ENCODE measurements at regions not wholly inside any gene's neighbourhood (a gene's known extent, or its start where the extent isn't known, plus 50 kb on each side); places are given as distances from the start of the nearest gene placed in this dataset.

- no peak for TF ChIP-seq POLR2AphosphoS5 (IDR thresholded peaks at IDR 0.05)
- no peak for TF ChIP-seq TAF1 (IDR thresholded peaks at IDR 0.05; ENCODE audit: low read depth)
- no peak for TF ChIP-seq EZH2 (IDR thresholded peaks at IDR 0.05; ENCODE audit: borderline replicate concordance, insufficient read depth, low read length, poor library complexity, severe bottlenecking)
- TF ChIP-seq SMC3 (conservative IDR thresholded peaks at IDR 0.05; ENCODE audit: poor library complexity): no peak
- no peak for TF ChIP-seq CTCF (IDR thresholded peaks at IDR 0.05; ENCODE audit: poor library complexity, severe bottlenecking)
- no peak for TF ChIP-seq RAD21 (conservative IDR thresholded peaks at IDR 0.05)
- TF ChIP-seq REST (IDR thresholded peaks at IDR 0.05; ENCODE audit: borderline replicate concordance): no peak
- TF ChIP-seq EP300 (conservative IDR thresholded peaks at IDR 0.05; ENCODE audit: poor library complexity, severe bottlenecking): no peak
- no peak for TF ChIP-seq MXI1 (conservative IDR thresholded peaks at IDR 0.05; ENCODE audit: poor library complexity, severe bottlenecking)
- Histone ChIP-seq H4K20me1 (ENCODE audit: insufficient read depth) (no peaks in the 10 kb centered on the region), H3K4me2 (ENCODE audit: low read length) (no peak overlapping the region), H3K79me2 (replicated peaks; ENCODE audit: insufficient read depth, low read length) (no peaks in the 10 kb centered on the region), H3K9ac (ENCODE audit: low read length) (no peak overlapping the region), H2AFZ (ENCODE audit: low read depth, low read length) (no peak overlapping the region), H3K9me3 (ENCODE audit: low read length) (no peaks in the 10 kb centered on the region), H3K27me3 (ENCODE audit: insufficient read depth, low read depth, low read length) (no peaks in the 10 kb centered on the region), H3F3A (ENCODE audit: insufficient read depth, low read length, poor library complexity, severe bottlenecking) (no peaks in the 10 kb centered on the region), H3K4me3 (ENCODE audit: low read length) (no peak overlapping the region), H3K9me2 (ENCODE audit: insufficient read depth, low read length) (no peaks in the 10 kb centered on the region), H3K27ac (ENCODE audit: low read length) (no peak overlapping the region), H3K36me3 (ENCODE audit: insufficient read depth, low read length) (no peaks in the 10 kb centered on the region)
Measured at GRCh38 chr7:113652501-113652900, 266.3 kb downstream of the PPP1R3A start.

- H3F3A ChIP-seq (ENCODE audit: insufficient read depth, low read length, poor library complexity, severe bottlenecking): no peaks in the 10 kb centered on the region
- TF ChIP-seq EZH2 (IDR thresholded peaks at IDR 0.05; ENCODE audit: borderline replicate concordance, insufficient read depth, low read length, poor library complexity, severe bottlenecking) (no peak), EP300 (conservative IDR thresholded peaks at IDR 0.05; ENCODE audit: poor library complexity, severe bottlenecking) (no peak), CTCF (IDR thresholded peaks at IDR 0.05; ENCODE audit: poor library complexity, severe bottlenecking) (no peak), MXI1 (conservative IDR thresholded peaks at IDR 0.05; ENCODE audit: poor library complexity, severe bottlenecking) (no peak), POLR2AphosphoS5 (IDR thresholded peaks at IDR 0.05) (no peak), SMC3 (conservative IDR thresholded peaks at IDR 0.05; ENCODE audit: poor library complexity) (no peak), RAD21 (conservative IDR thresholded peaks at IDR 0.05) (no peak), REST (IDR thresholded peaks at IDR 0.05; ENCODE audit: borderline replicate concordance) (no peak), TAF1 (IDR thresholded peaks at IDR 0.05; ENCODE audit: low read depth) (no peak)
- H3K27me3 ChIP-seq (ENCODE audit: insufficient read depth, low read depth, low read length): no peaks in the 10 kb centered on the region
- no peaks in the 10 kb centered on the region for H3K36me3 ChIP-seq (ENCODE audit: insufficient read depth, low read length)
- H3K9ac ChIP-seq (ENCODE audit: low read length): no peak overlapping the region
- no peak overlapping the region for H3K4me2 ChIP-seq (ENCODE audit: low read length)
- H3K9me3 ChIP-seq (ENCODE audit: low read length): no peaks in the 10 kb centered on the region
- no peak overlapping the region for H2AFZ ChIP-seq (ENCODE audit: low read depth, low read length)
- H3K9me2 ChIP-seq (ENCODE audit: insufficient read depth, low read length): no peaks in the 10 kb centered on the region
- H4K20me1 ChIP-seq (ENCODE audit: insufficient read depth): no peaks in the 10 kb centered on the region
- H3K4me3 ChIP-seq (ENCODE audit: low read length): no peak overlapping the region
- no peak overlapping the region for H3K27ac ChIP-seq (ENCODE audit: low read length)
- H3K79me2 ChIP-seq (replicated peaks; ENCODE audit: insufficient read depth, low read length): no peaks in the 10 kb centered on the region
Measured at GRCh38 chr7:113649556-113649955, 269.3 kb downstream of the PPP1R3A start.
